GF-D8 (cell line): ENCODE measurements at regions not wholly inside any gene's neighbourhood (a gene's known extent, or its start where the extent isn't known, plus 50 kb on each side); places are given as distances from the start of the nearest gene placed in this dataset.
"Not testable (repeated sequence)": the region's sequence is repeated elsewhere in the genome, so short reads cannot be mapped to it uniquely, and the experiment has no call there.

Source experiments
- DNase-seq: peaks from one replicate; lab custom pipeline; 2025; lab: John Stamatoyannopoulos, UW

GRCh38 chr11:134513585-134514120 lies 101.6 kb upstream of the B3GAT1 start:
- no peak for DNase-seq

GRCh38 chr11:134512571-134513538 lies 100.8 kb upstream of the B3GAT1 start:
- DNase-seq, result no peak

- DNase-seq, result no peak
Observed at GRCh38 chr11:134512061-134512460, 100.0 kb upstream of the B3GAT1 start.

- no peak for DNase-seq
Observed at GRCh38 chr11:134511255-134511654, 99.2 kb upstream of the B3GAT1 start.

GRCh38 chr11:134510233-134511040 lies 98.4 kb upstream of the B3GAT1 start:
- DNase-seq, result no peak

GRCh38 chr11:134509381-134510232 lies 97.6 kb upstream of the B3GAT1 start:
- no peak for DNase-seq

- DNase-seq, result no peak
Observed at GRCh38 chr11:134508219-134508990, 96.4 kb upstream of the B3GAT1 start.

GRCh38 chr11:134506046-134506445 lies 94.0 kb upstream of the B3GAT1 start:
- DNase-seq, result no peak

- DNase-seq, result no peak
Observed at GRCh38 chr11:134505125-134505524, 93.1 kb upstream of the B3GAT1 start.

- DNase-seq, result no peak
Observed at GRCh38 chr11:134504146-134504905, 92.3 kb upstream of the B3GAT1 start.

GRCh38 chr11:134503596-134503995 lies 91.6 kb upstream of the B3GAT1 start:
- no peak for DNase-seq

GRCh38 chr11:134503100-134503499 lies 91.1 kb upstream of the B3GAT1 start:
- no peak for DNase-seq

GRCh38 chr11:134502153-134502550 lies 90.1 kb upstream of the B3GAT1 start:
- DNase-seq, result no peak

GRCh38 chr11:134501406-134502152 lies 89.5 kb upstream of the B3GAT1 start:
- no peak for DNase-seq

GRCh38 chr11:134500621-134501020 lies 88.6 kb upstream of the B3GAT1 start:
- no peak for DNase-seq

- no peak for DNase-seq
Observed at GRCh38 chr11:134499990-134500389, 87.9 kb upstream of the B3GAT1 start.

- DNase-seq, result no peak
Observed at GRCh38 chr11:134498326-134499139, 86.5 kb upstream of the B3GAT1 start.

GRCh38 chr11:134497586-134497985 lies 85.5 kb upstream of the B3GAT1 start:
- no peak for DNase-seq

- DNase-seq, result not testable (repeated sequence)
Observed at GRCh38 chr11:134496058-134496457, 84.0 kb upstream of the B3GAT1 start.
